Keratinocyte (primary cell): ENCODE measurements at regions not wholly inside any gene's neighbourhood (a gene's known extent, or its start where the extent isn't known, plus 50 kb on each side); places are given as distances from the start of the nearest gene placed in this dataset.

ENCODE experiments used
- DNase-seq: peaks from one replicate; pipeline ENCODE4 v3.0.0-alpha.2; 2011; ENCODE audit warnings: low read depth, missing footprints, low spot score
- FAIRE-seq: peaks from 2 replicates; lab custom pipeline; 2011; peaks lifted over from hg19 to GRCh38; lab: Jason Lieb, UNC
- H2AFZ ChIP-seq: 2 replicates; pipeline ENCODE4 v1.6.0; 2012; ENCODE audit warnings: low read length, control low read depth, inconsistent platforms; ENCODE audit not compliant: control insufficient read depth
- H3K27ac ChIP-seq: 2 replicates; pipeline ENCODE4 v1.5.1; 2011; ENCODE audit warnings: low read length; ENCODE audit not compliant: control insufficient read depth, insufficient read depth
- H3K27me3 ChIP-seq: 3 replicates; pipeline ENCODE4 v1.6.0; 2011; ENCODE audit warnings: low read length; ENCODE audit not compliant: control insufficient read depth, insufficient read depth; ENCODE audit errors: extremely low read depth
- H3K36me3 ChIP-seq, 2 experiments: 2 replicates in 1 of 2; 3 replicates in 1 of 2; pipeline ENCODE4 v1.5.1; 2011; ENCODE audit warnings: low read length in 2 of 2, mild to moderate bottlenecking in 1 of 2; ENCODE audit not compliant: control insufficient read depth in 2 of 2, insufficient read depth in 2 of 2; ENCODE audit errors: extremely low read depth in 1 of 2
- H3K4me1 ChIP-seq: 3 replicates; pipeline ENCODE4 v1.5.1; 2011; ENCODE audit warnings: low read length; ENCODE audit not compliant: control insufficient read depth, insufficient read depth; ENCODE audit errors: extremely low read depth
- H3K4me2 ChIP-seq: 3 replicates; pipeline ENCODE4 v1.6.0; 2011; ENCODE audit warnings: low read depth, low read length; ENCODE audit not compliant: control insufficient read depth, insufficient read depth; ENCODE audit errors: extremely low read depth
- H3K4me3 ChIP-seq, 3 experiments: fragments of 200-600 bp in 1 of 3; sonication (generic) in 1 of 3; 2 replicates in 2 of 3; 3 replicates in 1 of 3; pipeline ENCODE4 v1.5.1; 2011 to 2016; ENCODE audit warnings: low read length in 3 of 3, mild to moderate bottlenecking in 3 of 3, control low read depth in 2 of 3, inconsistent platforms in 1 of 3, low read depth in 1 of 3, mixed read lengths in 1 of 3, mixed run types in 1 of 3, moderate library complexity in 1 of 3; ENCODE audit not compliant: control insufficient read depth in 2 of 3, insufficient read depth in 2 of 3; ENCODE audit errors: extremely low read depth in 1 of 3
- H3K79me2 ChIP-seq: 2 replicates; pipeline ENCODE4 v1.6.0; 2012; ENCODE audit warnings: low read length; ENCODE audit not compliant: control insufficient read depth, insufficient read depth
- H3K9ac ChIP-seq: 3 replicates; pipeline ENCODE4 v1.6.0; 2011; ENCODE audit warnings: low read length; ENCODE audit not compliant: control insufficient read depth, insufficient read depth; ENCODE audit errors: extremely low read depth
- H3K9me1 ChIP-seq: 3 replicates; pipeline ENCODE4 v1.6.0; 2011; ENCODE audit warnings: low read length; ENCODE audit not compliant: control insufficient read depth, insufficient read depth; ENCODE audit errors: extremely low read depth
- H3K9me3 ChIP-seq: 2 replicates; pipeline ENCODE4 v1.5.1; 2012; ENCODE audit warnings: low read depth, low read length; ENCODE audit not compliant: control insufficient read depth
- H4K20me1 ChIP-seq: 3 replicates; pipeline ENCODE4 v1.6.0; 2011; ENCODE audit warnings: low read length; ENCODE audit not compliant: control insufficient read depth, insufficient read depth; ENCODE audit errors: extremely low read depth
- EZH2 ChIP-seq: IDR thresholded peaks from one replicate; pipeline ENCODE4 v1.6.1; 2012; ENCODE audit warnings: inconsistent platforms, mild to moderate bottlenecking, low read length, moderate library complexity
- dilution Hi-C: fragments of 300-500 bp; cut with MboI; formaldehyde crosslinking; loops from one replicate; pipeline ENCODE4 v1.7.0; 2020; ENCODE audit warnings: low sequenced_read_pairs; ENCODE audit not compliant: extremely low pct_ligation_motif_present
- TF ChIP-seq, protein P1 (sequence below), 3 experiments: IDR thresholded peaks in 1 of 3; conservative IDR thresholded peaks in 1 of 3; optimal IDR thresholded peaks in 1 of 3; 2 replicates in 2 of 3; 3 replicates in 1 of 3; pipeline versions ENCODE3 to v1.5.1; 2011; ENCODE audit warnings: low read length in 3 of 3, mild to moderate bottlenecking in 3 of 3, moderate library complexity in 2 of 3, control low read depth in 1 of 3, inconsistent platforms in 1 of 3; ENCODE audit not compliant: insufficient read depth in 2 of 3; ENCODE audit errors: extremely low read depth in 1 of 3

DNA sequence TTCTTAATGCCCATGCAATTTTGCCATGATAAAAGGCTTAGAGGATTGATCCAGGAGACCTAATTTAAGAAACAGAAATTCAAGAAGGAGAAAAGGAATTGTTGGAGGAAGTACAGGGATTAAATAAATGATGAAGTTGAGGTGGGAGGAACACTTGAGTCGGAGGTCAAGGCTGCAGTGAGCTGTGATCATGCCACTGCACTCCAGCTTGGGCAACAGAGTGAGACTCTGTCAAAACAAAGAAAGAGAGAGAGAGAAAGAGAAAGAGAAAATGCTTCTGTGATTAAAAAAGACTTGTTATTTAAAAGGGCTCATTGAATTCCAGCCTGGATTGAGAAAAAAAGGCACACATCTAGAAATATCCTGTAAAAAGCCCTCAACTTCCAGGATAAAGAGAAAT is 123.2 kb downstream of the B3GNT2 start:
- Histone ChIP-seq H3K27me3 (no peaks in the 10 kb centered on the region), H3K9me1 (no peaks in the 10 kb centered on the region), H3K79me2 (no peaks in the 10 kb centered on the region), H3K9ac (no peak overlapping the region), H3K36me3 (no peaks in the 10 kb centered on the region), H3K4me2 (no peak overlapping the region), H3K4me1 (no peaks in the 10 kb centered on the region), H3K4me3 (no peak overlapping the region), H3K27ac (no peak overlapping the region), H2AFZ (no peak overlapping the region), H3K9me3 (no peaks in the 10 kb centered on the region), H4K20me1 (no peaks in the 10 kb centered on the region)
- dilution Hi-C loops: no loop called here
- DNase-seq (no peak), FAIRE-seq (no peak)
- TF ChIP-seq EZH2: no peak
- TF ChIP-seq, protein P1, sequence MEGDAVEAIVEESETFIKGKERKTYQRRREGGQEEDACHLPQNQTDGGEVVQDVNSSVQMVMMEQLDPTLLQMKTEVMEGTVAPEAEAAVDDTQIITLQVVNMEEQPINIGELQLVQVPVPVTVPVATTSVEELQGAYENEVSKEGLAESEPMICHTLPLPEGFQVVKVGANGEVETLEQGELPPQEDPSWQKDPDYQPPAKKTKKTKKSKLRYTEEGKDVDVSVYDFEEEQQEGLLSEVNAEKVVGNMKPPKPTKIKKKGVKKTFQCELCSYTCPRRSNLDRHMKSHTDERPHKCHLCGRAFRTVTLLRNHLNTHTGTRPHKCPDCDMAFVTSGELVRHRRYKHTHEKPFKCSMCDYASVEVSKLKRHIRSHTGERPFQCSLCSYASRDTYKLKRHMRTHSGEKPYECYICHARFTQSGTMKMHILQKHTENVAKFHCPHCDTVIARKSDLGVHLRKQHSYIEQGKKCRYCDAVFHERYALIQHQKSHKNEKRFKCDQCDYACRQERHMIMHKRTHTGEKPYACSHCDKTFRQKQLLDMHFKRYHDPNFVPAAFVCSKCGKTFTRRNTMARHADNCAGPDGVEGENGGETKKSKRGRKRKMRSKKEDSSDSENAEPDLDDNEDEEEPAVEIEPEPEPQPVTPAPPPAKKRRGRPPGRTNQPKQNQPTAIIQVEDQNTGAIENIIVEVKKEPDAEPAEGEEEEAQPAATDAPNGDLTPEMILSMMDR (optimal IDR thresholded peaks at IDR 0.05 in 1 of 3, IDR thresholded peaks at IDR 0.05 in 1 of 3, conservative IDR thresholded peaks at IDR 0.05 in 1 of 3; ENCODE audit: extremely low read depth in 1 of 3, insufficient read depth in 2 of 3, low read length in 3 of 3): no peak

DNA sequence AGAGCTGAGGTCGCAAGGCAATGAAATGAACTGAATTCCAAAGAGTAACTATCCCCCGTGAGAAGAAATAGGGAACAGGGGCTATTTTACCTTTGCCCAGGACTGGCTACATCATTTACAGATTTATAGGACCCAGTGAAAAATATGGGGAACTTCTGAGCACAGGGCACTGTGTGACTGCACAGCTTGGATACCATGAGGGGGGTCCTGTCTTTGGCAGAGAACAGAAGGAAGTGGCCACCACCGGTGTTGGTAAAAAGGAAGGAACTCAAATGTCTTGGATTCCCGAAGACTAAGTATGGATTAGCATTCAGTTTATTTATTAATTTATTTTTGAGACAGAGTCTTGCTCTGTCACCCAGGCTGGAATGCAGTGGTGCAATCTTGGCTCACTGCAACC is 119.6 kb downstream of the B3GNT2 start:
- Histone ChIP-seq H3K27ac (no peak overlapping the region), H3K9ac (no peak overlapping the region), H3K9me1 (no peaks in the 10 kb centered on the region), H3K4me2 (no peak overlapping the region), H3K4me3 (no peak overlapping the region), H3K9me3 (no peaks in the 10 kb centered on the region), H3K27me3 (no peaks in the 10 kb centered on the region), H4K20me1 (no peaks in the 10 kb centered on the region), H3K4me1 (no peaks in the 10 kb centered on the region), H2AFZ (no peak overlapping the region), H3K79me2 (no peaks in the 10 kb centered on the region), H3K36me3 (no peaks in the 10 kb centered on the region)
- dilution Hi-C loops: no loop called here
- DNase-seq (no peak), FAIRE-seq (no peak)
- no peak for TF ChIP-seq EZH2
- TF ChIP-seq, protein P1 (optimal IDR thresholded peaks at IDR 0.05 in 1 of 3, IDR thresholded peaks at IDR 0.05 in 1 of 3, conservative IDR thresholded peaks at IDR 0.05 in 1 of 3; ENCODE audit: extremely low read depth in 1 of 3, insufficient read depth in 2 of 3, low read length in 3 of 3): no peak
